NCI-H1417 (cell line): ENCODE measurements at regions not wholly inside any gene's neighbourhood (a gene's known extent, or its start where the extent isn't known, plus 50 kb on each side); places are given as distances from the start of the nearest gene placed in this dataset.
"Not testable (repeated sequence)": the region's sequence is repeated elsewhere in the genome, so short reads cannot be mapped to it uniquely, and the experiment has no call there.

ENCODE experiments used
- DNase-seq, 3 experiments: peaks; one replicate each; lab custom pipeline; 2025; lab: John Stamatoyannopoulos, UW

GRCh38 chr13:44149231-44149630 lies 224.4 kb upstream of the SERP2 start:
- DNase-seq: not testable (repeated sequence)

GRCh38 chr13:44149821-44150220 lies 223.8 kb upstream of the SERP2 start:
- DNase-seq: no peak

GRCh38 chr13:44151474-44151873 lies 222.2 kb upstream of the SERP2 start:
- DNase-seq: no peak

GRCh38 chr13:44153496-44153895 lies 220.1 kb upstream of the SERP2 start:
- peak in 2 of 3 experiments; percentile 65 to 91 for DNase-seq

- peak in 2 of 3 experiments; percentile 12 to 82 for DNase-seq
These were observed 218.0 kb upstream of the SERP2 start for GRCh38 chr13:44155422-44156293.

GRCh38 chr13:44156294-44156658 lies 217.3 kb upstream of the SERP2 start:
- no peak for DNase-seq

GRCh38 chr13:44157606-44158005 lies 216.0 kb upstream of the SERP2 start:
- DNase-seq: no peak

- no peak for DNase-seq
These were observed 215.5 kb upstream of the SERP2 start for GRCh38 chr13:44158098-44158521.

GRCh38 chr13:44158881-44159632 lies 214.6 kb upstream of the SERP2 start:
- DNase-seq: no peak

GRCh38 chr13:44159633-44160279 lies 213.9 kb upstream of the SERP2 start:
- DNase-seq: no peak

GRCh38 chr13:44160591-44161191 lies 212.9 kb upstream of the SERP2 start:
- DNase-seq: no peak

GRCh38 chr13:44163108-44163507 lies 210.5 kb upstream of the SERP2 start:
- DNase-seq: no peak

- DNase-seq: peak in 1 of 3 experiments; percentile 41
These were observed 208.3 kb upstream of the SERP2 start for GRCh38 chr13:44165221-44165888.

- DNase-seq: peak in 1 of 3 experiments; percentile 41
These were observed 207.6 kb upstream of the SERP2 start for GRCh38 chr13:44165889-44166496.

GRCh38 chr13:44169018-44169911 lies 204.4 kb upstream of the SERP2 start:
- no peak for DNase-seq

GRCh38 chr13:44170731-44171130 lies 202.9 kb upstream of the SERP2 start:
- DNase-seq: no peak

GRCh38 chr13:44171156-44171555 lies 202.5 kb upstream of the SERP2 start:
- DNase-seq: no peak

- DNase-seq: no peak
These were observed 201.8 kb upstream of the SERP2 start for GRCh38 chr13:44171861-44172260.

GRCh38 chr13:44172281-44172810 lies 201.3 kb upstream of the SERP2 start:
- DNase-seq: no peak
